GM18951 (cell line): ENCODE measurements at regions not wholly inside any gene's neighbourhood (a gene's known extent, or its start where the extent isn't known, plus 50 kb on each side); places are given as distances from the start of the nearest gene placed in this dataset.
"Not testable (repeated sequence)": the region's sequence is repeated elsewhere in the genome, so short reads cannot be mapped to it uniquely, and the experiment has no call there.

Experiments used
- POLR2A ChIP-seq: IDR thresholded peaks from 4 replicates; pipeline ENCODE4 v1.6.1; 2011; ENCODE audit warnings: mild to moderate bottlenecking; ENCODE audit not compliant: insufficient read length, insufficient read depth; ENCODE audit errors: extremely low read depth
- in situ Hi-C: fragments of 300-500 bp; cut with MboI; formaldehyde crosslinking; loops from one replicate; pipeline ENCODE4 v1.12.0; 2022; ENCODE audit warnings: low sequenced_read_pairs, mixed read lengths, inconsistent platforms; ENCODE audit not compliant: unreplicated experiment

DNA sequence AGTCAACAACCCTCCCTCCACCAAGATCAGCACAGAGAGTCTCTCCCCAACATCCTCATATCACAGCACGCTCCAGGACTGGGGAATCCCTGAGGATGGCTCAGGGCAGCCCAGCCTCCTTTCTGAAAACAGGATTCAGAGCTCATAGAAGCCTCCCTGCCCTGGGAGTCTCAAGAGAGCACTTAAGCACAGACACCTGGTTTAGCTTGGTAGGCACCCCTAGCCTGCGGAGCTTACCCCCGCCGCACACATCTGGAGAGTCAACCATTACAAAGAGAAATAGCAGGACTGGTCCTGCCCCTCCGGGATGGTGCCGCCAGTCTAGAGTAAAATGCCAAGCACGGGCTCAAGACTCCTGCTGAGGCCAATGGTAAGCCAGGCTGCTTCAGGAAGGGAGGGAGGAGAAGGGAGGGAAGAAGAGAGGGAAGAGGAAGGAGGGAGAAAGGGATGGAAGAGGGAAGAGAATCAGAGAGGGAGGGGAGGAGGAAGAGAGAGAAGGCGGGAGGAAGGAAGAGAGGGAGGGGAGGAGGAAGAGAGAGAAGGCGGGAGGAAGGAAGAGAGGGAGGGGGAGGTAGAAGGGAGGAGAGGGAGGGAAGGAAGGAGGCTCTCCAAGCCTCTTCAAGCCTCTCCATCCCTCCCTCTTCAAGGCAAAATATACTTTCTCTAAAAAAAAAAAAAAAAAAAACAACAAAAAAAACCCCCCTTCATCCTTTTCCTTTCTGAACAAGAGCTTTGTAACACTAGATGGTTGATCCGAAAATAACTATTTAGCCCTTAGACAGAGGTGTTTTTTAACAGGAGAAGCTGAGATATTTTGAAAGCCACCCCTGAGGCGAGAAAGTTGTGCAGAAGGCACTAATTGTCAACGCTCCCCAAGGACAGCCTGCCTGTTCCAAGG is 278.6 kb upstream of the TLE3 start:
- in situ Hi-C loops = no loop called here
- TF ChIP-seq POLR2A = no peak

DNA sequence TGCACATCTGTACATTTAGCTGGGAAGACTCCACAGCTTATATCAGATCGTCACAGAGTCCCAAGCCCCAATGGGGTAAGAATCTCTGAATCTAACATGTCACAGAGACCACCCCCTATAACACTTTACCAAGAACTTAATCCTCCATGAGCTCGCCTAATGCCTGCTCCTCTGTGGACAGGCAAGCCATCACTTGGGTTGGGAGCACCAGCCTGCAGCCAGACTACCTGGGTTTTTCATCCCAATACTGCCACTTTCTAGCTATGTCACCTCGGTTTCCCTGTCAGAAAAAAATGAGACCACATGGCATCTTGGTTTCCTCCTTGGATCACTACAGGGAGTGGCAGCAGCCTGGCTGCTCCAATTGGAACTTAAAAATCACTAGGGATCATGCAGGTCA is 277.9 kb upstream of the TLE3 start:
- no peak for TF ChIP-seq POLR2A
- in situ Hi-C loops = no loop called here

DNA sequence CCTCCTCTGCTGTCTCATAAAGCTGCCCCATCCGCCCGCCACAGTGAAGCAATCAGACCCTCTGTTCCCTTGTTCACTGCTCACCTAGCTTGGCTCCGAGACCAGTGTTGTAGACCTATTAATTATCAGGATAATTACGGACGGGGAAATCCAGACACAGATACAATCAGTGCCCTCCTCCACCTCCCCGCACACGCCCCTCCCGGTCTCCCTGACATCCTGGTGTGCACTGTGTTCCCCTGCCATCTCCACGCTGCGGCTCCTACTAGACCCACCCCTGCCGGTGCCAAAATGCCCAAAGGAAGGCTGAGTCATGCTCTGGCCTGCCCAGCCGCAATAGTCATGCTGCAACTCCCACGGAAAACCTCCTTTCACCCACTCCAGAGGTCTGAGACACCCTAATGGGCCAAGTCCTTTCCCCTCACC is 277.3 kb upstream of the TLE3 start:
- TF ChIP-seq POLR2A = no peak
- in situ Hi-C loops = no loop called here

DNA sequence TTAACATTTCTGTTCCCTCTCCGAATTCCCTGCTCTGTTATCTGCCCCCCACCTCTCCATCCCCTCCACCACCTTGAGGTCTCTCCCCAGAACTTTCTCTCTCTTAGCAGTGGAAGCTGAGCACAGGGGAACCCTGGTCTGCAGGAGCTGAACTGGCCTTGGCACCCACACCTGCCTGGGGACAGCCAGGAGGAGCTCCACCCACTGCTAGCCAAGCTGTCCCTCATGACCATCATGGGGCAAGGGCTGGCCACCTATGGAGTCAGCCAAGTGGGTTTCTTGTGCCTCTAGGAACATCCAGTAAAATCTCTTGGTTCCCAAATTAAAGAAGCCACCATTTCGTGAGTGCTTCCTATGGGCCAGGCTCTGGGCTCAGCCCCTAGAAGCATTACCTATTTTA is 276.4 kb upstream of the TLE3 start:
- in situ Hi-C loops = no loop called here
- TF ChIP-seq POLR2A = no peak

DNA sequence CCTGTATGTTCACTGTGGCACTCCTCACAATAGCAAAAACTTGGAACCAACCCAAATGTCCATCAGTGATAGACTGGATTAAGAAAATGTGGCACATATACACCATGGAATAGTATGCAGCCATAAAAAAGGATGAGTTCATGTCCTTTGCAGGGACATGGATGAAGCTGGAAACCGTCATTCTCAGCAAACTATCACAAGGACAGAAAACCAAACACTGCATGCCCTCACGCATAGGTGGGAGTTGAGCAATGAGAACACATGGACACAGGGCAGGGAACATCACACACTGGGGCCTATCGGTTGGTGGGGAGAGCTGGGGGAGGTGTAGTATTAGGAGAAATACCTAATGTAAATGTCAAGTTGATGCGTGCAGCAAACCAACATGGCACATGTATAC is 275.7 kb upstream of the TLE3 start:
- in situ Hi-C loops = not testable (repeated sequence)

DNA sequence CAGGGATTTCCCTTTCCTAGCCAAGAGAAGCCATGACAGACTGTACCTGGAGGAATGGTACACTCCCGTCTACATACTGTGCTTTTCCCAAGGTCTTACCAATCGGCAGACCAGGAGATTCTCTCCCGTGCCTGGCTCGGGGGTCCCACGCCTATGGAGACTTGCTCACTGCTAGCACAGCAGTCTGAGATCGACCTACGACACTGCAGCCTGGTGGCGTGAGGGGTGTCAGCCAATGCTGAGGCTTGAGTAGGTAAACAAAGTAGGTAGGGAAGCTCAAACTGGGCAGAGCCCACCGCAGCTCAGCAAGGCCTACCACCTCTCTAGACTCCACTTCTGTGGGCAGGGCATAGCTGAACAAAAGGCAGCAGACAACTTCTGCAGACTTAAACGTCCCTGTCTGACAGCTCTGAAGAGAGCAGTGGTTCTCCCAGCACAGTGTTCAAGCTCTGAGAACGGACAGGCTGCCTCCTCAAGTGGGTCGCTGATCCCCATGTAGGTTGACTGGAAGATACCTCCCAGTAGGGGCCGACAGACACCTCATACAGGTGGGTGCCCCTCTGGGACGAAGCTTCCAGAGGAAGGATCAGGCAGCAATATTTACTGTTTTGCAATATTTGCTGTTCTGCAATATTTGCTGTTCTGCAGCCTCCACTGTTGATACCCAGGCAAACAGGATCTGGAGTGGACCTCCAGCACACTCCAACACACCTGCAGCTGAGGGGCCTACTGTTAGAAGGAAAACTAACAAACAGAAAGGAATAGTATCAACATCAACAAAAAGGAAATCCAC is 270.4 kb upstream of the TLE3 start:
- in situ Hi-C loops = not testable (repeated sequence)

DNA sequence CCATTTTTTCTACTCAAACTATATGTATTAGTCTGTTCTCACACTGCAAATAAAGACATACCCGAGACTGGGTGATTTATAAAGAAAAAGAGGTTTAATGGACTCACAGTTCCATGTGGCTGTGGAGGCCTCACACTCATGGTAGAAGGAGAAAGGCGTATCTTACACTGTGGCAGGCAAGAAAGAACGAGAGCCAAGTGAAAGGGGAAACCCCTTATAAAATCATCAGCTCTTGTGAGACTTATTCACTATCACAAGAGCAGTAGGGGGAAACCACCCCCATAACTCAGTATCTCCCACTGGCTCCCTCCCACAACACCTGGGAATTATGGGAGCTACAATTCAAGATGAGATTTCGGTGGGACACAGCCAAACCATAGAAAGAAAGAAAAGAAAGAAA is 266.3 kb upstream of the TLE3 start:
- in situ Hi-C loops = not testable (repeated sequence)

DNA sequence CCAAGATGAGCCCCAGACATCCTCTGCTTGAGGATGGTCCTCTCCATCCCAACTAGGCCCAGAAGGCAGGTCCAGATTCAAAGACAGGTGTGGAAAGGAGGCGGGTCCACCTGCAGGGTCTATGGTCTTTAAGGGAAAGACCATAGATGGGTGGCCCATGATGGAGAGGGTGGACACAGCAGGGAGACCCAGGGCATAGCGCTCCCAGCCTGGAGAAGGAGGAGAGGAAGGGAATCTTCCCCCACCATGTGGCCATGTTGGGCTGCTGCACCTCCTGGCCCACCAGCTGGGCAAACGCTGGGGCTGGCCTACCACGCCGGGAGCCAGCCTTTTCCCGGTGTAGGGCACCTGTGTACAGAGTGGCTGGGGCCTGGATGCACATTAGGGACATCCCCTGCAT is 265.2 kb upstream of the TLE3 start:
- in situ Hi-C loops = no loop called here

DNA sequence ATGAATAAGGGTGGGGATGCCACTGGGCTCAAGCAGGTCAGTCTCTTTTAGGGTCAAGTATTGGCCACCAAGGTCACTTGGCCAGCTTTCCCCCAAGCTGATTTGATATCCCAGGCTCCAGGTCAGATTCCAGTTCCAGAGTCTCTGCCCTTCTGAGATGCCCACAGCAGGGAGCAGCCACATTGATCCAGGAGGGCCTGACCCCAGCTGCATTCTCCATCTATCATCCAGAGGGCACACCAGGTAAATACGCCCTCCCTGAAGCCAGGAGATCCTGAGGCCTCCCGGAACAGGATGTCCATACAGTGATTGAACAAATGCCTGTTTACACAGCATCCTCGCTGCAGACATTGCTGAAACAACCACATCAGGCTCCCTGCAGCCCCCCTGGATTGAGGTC is 264.6 kb upstream of the TLE3 start:
- no peak for TF ChIP-seq POLR2A
- in situ Hi-C loops = no loop called here

More for the DNA sequence above, 265.2 kb upstream of the TLE3 start:
- TF ChIP-seq POLR2A = no peak

DNA sequence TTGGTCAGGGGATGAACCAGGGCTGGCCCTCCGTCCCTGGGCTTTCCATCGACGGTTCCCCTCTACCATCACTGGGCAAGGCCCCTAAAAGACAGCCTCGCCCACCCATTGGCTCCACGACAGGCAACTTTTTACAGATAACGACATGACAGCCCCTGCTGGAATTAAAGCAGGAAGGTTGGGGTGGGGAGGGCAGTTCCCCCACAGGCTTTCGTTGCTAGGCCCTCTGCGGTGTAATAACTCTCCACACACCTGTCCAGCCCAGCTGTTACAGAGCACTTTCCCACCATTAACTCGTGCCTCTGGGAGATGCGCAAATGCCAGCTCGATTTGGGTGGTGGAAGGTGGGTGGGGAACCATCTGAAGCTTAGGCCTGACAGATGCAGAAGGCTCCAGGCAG is 264.2 kb upstream of the TLE3 start:
- in situ Hi-C loops = no loop called here
- no peak for TF ChIP-seq POLR2A

DNA sequence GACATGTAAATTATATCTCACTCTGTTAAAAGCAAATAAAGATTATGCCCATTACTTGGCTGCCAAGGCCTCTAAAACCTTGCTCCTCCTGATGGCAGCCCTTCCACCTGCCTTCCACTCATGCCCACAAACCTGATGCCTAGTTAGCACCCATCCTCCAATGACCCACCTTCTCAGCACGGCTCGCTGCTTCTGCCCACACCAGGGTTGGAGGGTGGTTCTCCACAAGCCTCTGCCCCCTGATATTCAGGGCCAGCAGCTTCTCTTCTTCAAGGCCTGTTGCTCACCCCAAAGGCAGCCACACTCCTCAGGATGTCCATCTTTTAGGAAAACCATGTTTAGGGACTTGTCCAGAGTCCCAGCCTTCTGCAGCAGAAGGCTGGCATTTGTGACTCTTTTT is 263.4 kb upstream of the TLE3 start:
- in situ Hi-C loops = no loop called here
- no peak for TF ChIP-seq POLR2A

DNA sequence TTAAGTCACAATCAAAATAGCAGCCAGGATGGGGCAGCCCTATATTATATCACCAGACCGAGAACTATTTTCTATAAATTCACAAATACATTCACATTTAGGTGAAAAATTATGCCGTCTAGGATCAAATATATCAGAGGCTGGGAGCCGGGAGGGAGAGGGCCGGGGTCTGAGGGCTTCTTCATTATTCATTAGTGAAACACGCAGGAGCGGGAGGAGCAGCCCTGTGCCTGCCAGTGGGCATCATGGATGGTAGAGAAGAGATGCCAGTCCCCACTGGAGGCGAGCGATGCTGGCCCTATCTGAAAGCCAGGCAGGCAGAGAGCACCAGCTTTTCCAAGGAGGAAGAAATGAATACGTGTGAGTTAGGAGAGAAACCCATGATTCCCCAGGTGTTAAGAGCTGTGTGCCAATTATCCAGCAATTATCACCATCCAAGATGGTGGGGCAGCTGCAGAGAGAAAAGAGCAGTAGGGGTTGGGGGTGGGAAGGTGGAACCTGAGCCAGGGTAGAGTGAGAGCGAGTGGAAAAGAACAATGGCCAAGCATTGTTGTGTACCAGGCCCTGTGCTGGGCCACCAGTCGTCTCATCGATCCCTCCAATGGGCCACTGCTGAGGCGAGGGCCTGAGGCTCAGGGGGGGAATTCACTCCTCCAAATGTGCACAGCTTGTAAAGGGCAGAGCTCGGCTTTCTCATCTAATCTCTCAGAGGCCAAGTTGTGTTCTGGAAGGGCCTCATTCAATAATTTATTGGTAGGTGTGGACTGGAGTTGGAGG is 261.3 kb upstream of the TLE3 start:
- no peak for TF ChIP-seq POLR2A
- in situ Hi-C loops = no loop called here

DNA sequence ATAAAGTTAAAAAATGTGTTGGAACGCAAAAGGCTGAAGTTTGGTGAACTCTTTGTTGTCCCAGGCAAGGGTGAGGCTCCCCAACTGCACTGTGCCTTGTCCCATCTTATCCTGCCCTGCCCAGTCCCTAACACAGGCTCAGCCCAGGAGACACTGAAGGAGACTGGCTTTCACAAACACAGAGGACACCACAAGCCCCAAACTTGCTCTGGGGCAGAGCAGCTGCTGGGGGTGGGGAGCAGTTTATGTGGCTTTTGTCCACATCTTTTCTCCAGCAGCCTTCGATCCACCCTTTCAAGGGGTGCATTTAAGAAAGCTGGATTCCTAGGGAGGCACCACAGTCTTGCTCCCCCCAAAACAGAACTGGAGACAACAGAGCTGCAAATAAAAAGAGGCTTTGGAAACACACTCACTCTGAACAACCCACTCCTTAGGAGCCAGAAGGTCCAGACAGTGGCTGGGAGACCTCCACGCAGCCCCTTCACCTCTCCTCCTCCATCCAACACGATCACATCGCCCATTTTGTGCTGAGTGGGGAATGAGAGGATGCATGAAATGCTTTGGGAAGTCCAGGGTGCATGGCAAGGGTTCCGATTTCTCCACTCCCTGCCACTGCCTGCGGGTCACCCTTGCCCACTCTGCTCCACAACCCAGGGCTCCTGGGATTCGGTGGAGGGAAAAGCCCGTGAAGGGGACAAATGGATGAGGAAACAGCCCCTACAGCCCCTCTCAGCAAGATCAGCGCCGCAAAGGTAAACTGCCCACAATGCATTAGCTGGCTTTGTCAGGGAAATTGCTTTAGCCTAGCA is 260.5 kb upstream of the TLE3 start:
- in situ Hi-C loops = no loop called here
- TF ChIP-seq POLR2A = no peak
